Left ventricle myocardium inferior (tissue), 1 donor: ENCODE measurements at regions not wholly inside any gene's neighbourhood (a gene's known extent, or its start where the extent isn't known, plus 50 kb on each side); places are given as distances from the start of the nearest gene placed in this dataset.
A peak's percentile ranks its signal among the peaks of the same experiment; 100 is the strongest.

Experiments used
- DNase-seq: peaks from one replicate; pipeline ENCODE4 v3.0.0-alpha.2; 2020
- H3K27ac ChIP-seq: fragments of 200-600 bp; replicated peaks from 2 replicates; pipeline ENCODE4 v1.8.0; 2021
- H3K27me3 ChIP-seq: fragments of 200-600 bp; 2 replicates; pipeline ENCODE4 v1.8.0; 2021; ENCODE audit warnings: low read depth
- H3K36me3 ChIP-seq: fragments of 200-600 bp; 2 replicates; pipeline ENCODE4 v1.8.0; 2021
- H3K4me1 ChIP-seq: fragments of 200-600 bp; 2 replicates; pipeline ENCODE4 v1.8.0; 2021
- H3K4me3 ChIP-seq: fragments of 200-600 bp; 2 replicates; pipeline ENCODE4 v1.8.0; 2021; ENCODE audit warnings: mild to moderate bottlenecking, moderate library complexity
- H3K9me3 ChIP-seq: fragments of 200-600 bp; replicated peaks from 2 replicates; pipeline ENCODE4 v1.8.0; 2021
- intact Hi-C: fragments of 100-400 bp; cut with micrococcal nuclease; formaldehyde crosslinking; loops from one replicate; pipeline ENCODE4 v1.11.0; 2022
- TF ChIP-seq, protein P1 (sequence below): fragments of 200-600 bp; IDR thresholded peaks from 2 replicates; pipeline ENCODE4 v1.8.0; 2021; ENCODE audit warnings: antibody characterized with exemption, mild to moderate bottlenecking, borderline replicate concordance
- donor health status: DM: no; HTN: yes; CAD: no; lungs with severe emphysema.

DNA sequence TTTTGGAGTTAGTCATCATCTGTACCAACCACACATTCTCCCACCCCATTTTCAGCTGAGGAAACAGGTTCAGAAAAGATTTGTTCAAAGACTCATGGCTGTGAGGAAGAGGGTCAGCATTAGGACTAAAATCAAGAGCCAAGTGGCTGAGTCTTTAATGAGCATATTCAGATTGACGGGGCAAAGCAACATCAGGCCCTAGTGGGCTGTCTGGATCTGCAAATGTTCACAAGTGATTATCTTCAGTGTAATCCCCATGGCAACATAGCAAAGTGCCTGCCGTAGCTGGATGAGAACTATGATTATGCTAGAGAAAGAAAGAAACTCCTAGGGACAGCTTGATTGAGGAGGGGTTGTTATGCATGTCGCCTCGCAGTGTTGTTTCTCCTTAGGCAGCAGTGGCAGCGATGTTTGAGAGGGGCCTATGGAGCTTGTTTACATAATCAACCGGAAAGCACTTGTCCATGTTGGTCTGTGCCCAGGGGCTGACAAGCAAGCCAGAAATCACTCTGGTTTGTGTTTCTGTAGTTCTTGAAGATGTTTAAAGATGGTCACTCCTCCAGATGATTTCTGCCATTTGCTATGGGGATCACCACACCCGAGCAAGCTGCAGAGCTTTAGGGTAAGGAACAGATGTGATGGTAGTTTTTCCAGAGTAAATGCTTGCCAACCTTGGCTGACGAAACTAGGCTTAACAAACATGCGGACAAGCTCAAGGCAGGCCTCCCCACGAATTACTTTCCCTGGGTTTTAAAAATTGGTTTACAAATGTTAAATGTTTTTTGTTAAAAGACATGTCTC lies 124.3 kb upstream of the MLIP start:
- Histone ChIP-seq H3K9me3 (no peaks in the 10 kb centered on the region), H3K36me3 (no peaks in the 10 kb centered on the region), H3K27ac (peak overlapping the region; percentile 71), H3K27me3 (no peaks in the 10 kb centered on the region), H3K4me3 (peak overlapping the region; percentile 37), H3K4me1 (peaks cover 50% of the 10 kb centered on the region)
- DNase-seq = no peak
- TF ChIP-seq, protein P1, sequence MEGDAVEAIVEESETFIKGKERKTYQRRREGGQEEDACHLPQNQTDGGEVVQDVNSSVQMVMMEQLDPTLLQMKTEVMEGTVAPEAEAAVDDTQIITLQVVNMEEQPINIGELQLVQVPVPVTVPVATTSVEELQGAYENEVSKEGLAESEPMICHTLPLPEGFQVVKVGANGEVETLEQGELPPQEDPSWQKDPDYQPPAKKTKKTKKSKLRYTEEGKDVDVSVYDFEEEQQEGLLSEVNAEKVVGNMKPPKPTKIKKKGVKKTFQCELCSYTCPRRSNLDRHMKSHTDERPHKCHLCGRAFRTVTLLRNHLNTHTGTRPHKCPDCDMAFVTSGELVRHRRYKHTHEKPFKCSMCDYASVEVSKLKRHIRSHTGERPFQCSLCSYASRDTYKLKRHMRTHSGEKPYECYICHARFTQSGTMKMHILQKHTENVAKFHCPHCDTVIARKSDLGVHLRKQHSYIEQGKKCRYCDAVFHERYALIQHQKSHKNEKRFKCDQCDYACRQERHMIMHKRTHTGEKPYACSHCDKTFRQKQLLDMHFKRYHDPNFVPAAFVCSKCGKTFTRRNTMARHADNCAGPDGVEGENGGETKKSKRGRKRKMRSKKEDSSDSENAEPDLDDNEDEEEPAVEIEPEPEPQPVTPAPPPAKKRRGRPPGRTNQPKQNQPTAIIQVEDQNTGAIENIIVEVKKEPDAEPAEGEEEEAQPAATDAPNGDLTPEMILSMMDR = no peak
- intact Hi-C loops = no loop called here

- H3K4me3 ChIP-seq = peak overlapping the region; percentile 37
- no peaks in the 10 kb centered on the region for H3K36me3 ChIP-seq
- H3K27ac ChIP-seq = peak overlapping the region; percentile 71
- H3K9me3 ChIP-seq = no peaks in the 10 kb centered on the region
- H3K27me3 ChIP-seq = no peaks in the 10 kb centered on the region
- TF ChIP-seq, protein P1 = no peak
- no peak for DNase-seq
- H3K4me1 ChIP-seq = peaks cover 46% of the 10 kb centered on the region
- intact Hi-C loops = no loop called here
These were observed 123.7 kb upstream of the MLIP start for GRCh38 chr6:53987522-53987888.

GRCh38 chr6:53989504-53989903 lies 121.7 kb upstream of the MLIP start:
- no peaks in the 10 kb centered on the region for H3K27me3 ChIP-seq
- intact Hi-C loops = no loop called here
- no peak overlapping the region for H3K4me3 ChIP-seq
- no peak for DNase-seq
- H3K27ac ChIP-seq = peak overlapping the region; percentile 9
- TF ChIP-seq, protein P1 = no peak
- no peaks in the 10 kb centered on the region for H3K9me3 ChIP-seq
- H3K4me1 ChIP-seq = peaks cover 42% of the 10 kb centered on the region
- no peaks in the 10 kb centered on the region for H3K36me3 ChIP-seq

- intact Hi-C loops = no loop called here
- H3K36me3 ChIP-seq = no peaks in the 10 kb centered on the region
- no peaks in the 10 kb centered on the region for H3K27me3 ChIP-seq
- H3K4me3 ChIP-seq = no peak overlapping the region
- H3K4me1 ChIP-seq = peaks cover 19% of the 10 kb centered on the region
- H3K9me3 ChIP-seq = no peaks in the 10 kb centered on the region
- H3K27ac ChIP-seq = no peak overlapping the region
- TF ChIP-seq, protein P1 = no peak
- no peak for DNase-seq
These were observed 118.7 kb upstream of the MLIP start for GRCh38 chr6:53992522-53992921.

DNA sequence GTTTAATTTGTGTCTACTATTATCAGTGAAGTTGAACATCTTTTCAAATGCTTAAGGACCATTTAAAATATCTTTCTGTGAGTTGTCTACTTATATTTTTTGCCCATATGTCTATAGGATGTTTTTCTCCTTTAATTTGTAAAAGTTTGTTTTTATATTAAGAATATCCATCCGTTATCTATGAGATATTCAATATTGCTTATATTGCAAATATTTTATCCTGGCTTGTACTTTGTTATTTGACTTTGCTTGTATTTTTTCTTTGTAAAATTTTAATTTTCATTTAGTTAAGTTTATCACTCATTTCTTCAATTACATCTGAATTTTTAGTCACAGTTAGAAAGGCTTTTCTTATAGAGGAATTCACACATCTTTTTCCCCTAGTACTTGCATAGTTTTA lies 117.0 kb upstream of the MLIP start:
- TF ChIP-seq, protein P1 = no peak
- peaks cover 21% of the 10 kb centered on the region for H3K4me1 ChIP-seq
- DNase-seq = no peak
- intact Hi-C loops = no loop called here
- no peaks in the 10 kb centered on the region for H3K36me3 ChIP-seq
- H3K27me3 ChIP-seq = no peaks in the 10 kb centered on the region
- no peaks in the 10 kb centered on the region for H3K9me3 ChIP-seq
- H3K4me3 ChIP-seq = no peak overlapping the region
- no peak overlapping the region for H3K27ac ChIP-seq
